SK-N-SH treated with all-trans-retinoic acid at 6 μM for 48 hours (cell line): ENCODE measurements at regions not wholly inside any gene's neighbourhood (a gene's known extent, or its start where the extent isn't known, plus 50 kb on each side); places are given as distances from the start of the nearest gene placed in this dataset.
"Not testable (repeated sequence)": the region's sequence is repeated elsewhere in the genome, so short reads cannot be mapped to it uniquely, and the experiment has no call there.

Experiments
- ATAC-seq: fragments of 200-7000 bp; cut with Tn5 transposase; 3 replicates; pipeline ENCODE4 v1.9.1; 2020; ENCODE audit warnings: mild to moderate bottlenecking, moderate library complexity
- ARNTL ChIP-seq: fragments of 450-650 bp; formaldehyde crosslinking; IDR thresholded peaks from 2 replicates; pipeline ENCODE4 v1.5.0; 2020; ENCODE audit warnings: low read depth, mild to moderate bottlenecking, moderate library complexity, borderline replicate concordance
- BACH2 ChIP-seq: fragments of 250-450 bp; sonication (Bioruptor Pico); IDR thresholded peaks from 2 replicates; pipeline ENCODE4 v1.9.0; 2021; ENCODE audit warnings: mild to moderate bottlenecking, borderline replicate concordance
- CREB5 ChIP-seq: fragments of 250-450 bp; sonication (Bioruptor Pico); IDR thresholded peaks from 2 replicates; pipeline ENCODE4 v1.5.1; 2020; ENCODE audit warnings: low read depth, mild to moderate bottlenecking, moderate library complexity
- CSDC2 ChIP-seq: fragments of 250-450 bp; sonication (Bioruptor Pico); IDR thresholded peaks from 2 replicates; pipeline ENCODE4 v1.5.0; 2020; ENCODE audit warnings: mild to moderate bottlenecking, moderate library complexity
- ESRRG ChIP-seq: fragments of 250-450 bp; sonication (Bioruptor Pico); IDR thresholded peaks from 2 replicates; pipeline ENCODE4 v1.6.1; 2021; ENCODE audit warnings: mild to moderate bottlenecking
- GLIS3 ChIP-seq: fragments of 250-450 bp; sonication (Bioruptor Pico); IDR thresholded peaks from 2 replicates; pipeline ENCODE4 v1.5.0; 2020; ENCODE audit warnings: mild to moderate bottlenecking, moderate library complexity
- ISL1 ChIP-seq: fragments of 250-450 bp; sonication (Bioruptor Pico); IDR thresholded peaks from 2 replicates; pipeline ENCODE4 v2.1.2; 2022; ENCODE audit warnings: mild to moderate bottlenecking, moderate library complexity
- OSR1 ChIP-seq: fragments of 250-450 bp; sonication (Bioruptor Pico); IDR thresholded peaks from 2 replicates; pipeline ENCODE4 v1.8.0; 2022; ENCODE audit warnings: moderate library complexity, mild to moderate bottlenecking, inconsistent platforms
- PATZ1 ChIP-seq: fragments of 250-450 bp; sonication (Bioruptor Pico); IDR thresholded peaks from 2 replicates; pipeline ENCODE4 v1.8.0; 2020; ENCODE audit warnings: mild to moderate bottlenecking, moderate library complexity, borderline replicate concordance
- PPARA ChIP-seq: fragments of 250-450 bp; sonication (Bioruptor Pico); IDR thresholded peaks from 2 replicates; pipeline ENCODE4 v1.5.0; 2020; ENCODE audit warnings: mild to moderate bottlenecking, borderline replicate concordance
- RARB ChIP-seq: fragments of 250-450 bp; sonication (Bioruptor Pico); IDR thresholded peaks from 2 replicates; pipeline ENCODE4 v1.8.0; 2021; ENCODE audit warnings: mild to moderate bottlenecking, moderate library complexity
- SNAI2 ChIP-seq: fragments of 250-450 bp; sonication (Bioruptor Pico); IDR thresholded peaks from 2 replicates; pipeline ENCODE4 v1.5.0; 2020; ENCODE audit warnings: mild to moderate bottlenecking, moderate library complexity
- TCF4 ChIP-seq: fragments of 250-450 bp; sonication (Bioruptor Pico); IDR thresholded peaks from 2 replicates; pipeline ENCODE4 v1.8.0; 2021; ENCODE audit warnings: mild to moderate bottlenecking, moderate library complexity, borderline replicate concordance
- TOX ChIP-seq: fragments of 250-450 bp; sonication (Bioruptor Pico); IDR thresholded peaks from 2 replicates; pipeline ENCODE4 v1.8.0; 2021; ENCODE audit warnings: mild to moderate bottlenecking, moderate library complexity, borderline replicate concordance
- ZC3H10 ChIP-seq: fragments of 250-450 bp; sonication (Bioruptor Pico); IDR thresholded peaks from 2 replicates; pipeline ENCODE4 v1.5.1; 2021; ENCODE audit warnings: mild to moderate bottlenecking, moderate library complexity
- ZFP3 ChIP-seq: fragments of 250-450 bp; sonication (Bioruptor Pico); IDR thresholded peaks from 2 replicates; pipeline ENCODE4 v1.5.0; 2020; ENCODE audit warnings: mild to moderate bottlenecking, moderate library complexity
- ZFP30 ChIP-seq: fragments of 450-650 bp; formaldehyde crosslinking; IDR thresholded peaks from 2 replicates; pipeline ENCODE4 v1.5.0; 2022; ENCODE audit warnings: mild to moderate bottlenecking, moderate library complexity
- ZNF565 ChIP-seq: fragments of 450-650 bp; formaldehyde crosslinking; conservative IDR thresholded peaks from 2 replicates; pipeline ENCODE4 v1.5.0; 2020; ENCODE audit warnings: low read depth, mild to moderate bottlenecking, moderate library complexity
- ZNF70 ChIP-seq: fragments of 450-650 bp; formaldehyde crosslinking; IDR thresholded peaks from 2 replicates; pipeline ENCODE4 v1.5.0; 2020; ENCODE audit warnings: mild to moderate bottlenecking, moderate library complexity
- TF ChIP-seq, protein P1 (sequence below): fragments of 250-450 bp; sonication (Bioruptor Pico); IDR thresholded peaks from 2 replicates; pipeline ENCODE4 v1.8.0; 2021; ENCODE audit warnings: low read depth, mild to moderate bottlenecking, moderate library complexity, borderline replicate concordance
- TF ChIP-seq, protein P2 (sequence below): fragments of 250-450 bp; sonication (Bioruptor Pico); IDR thresholded peaks from 2 replicates; pipeline ENCODE4 v1.5.1; 2021; ENCODE audit warnings: mild to moderate bottlenecking, moderate library complexity

DNA sequence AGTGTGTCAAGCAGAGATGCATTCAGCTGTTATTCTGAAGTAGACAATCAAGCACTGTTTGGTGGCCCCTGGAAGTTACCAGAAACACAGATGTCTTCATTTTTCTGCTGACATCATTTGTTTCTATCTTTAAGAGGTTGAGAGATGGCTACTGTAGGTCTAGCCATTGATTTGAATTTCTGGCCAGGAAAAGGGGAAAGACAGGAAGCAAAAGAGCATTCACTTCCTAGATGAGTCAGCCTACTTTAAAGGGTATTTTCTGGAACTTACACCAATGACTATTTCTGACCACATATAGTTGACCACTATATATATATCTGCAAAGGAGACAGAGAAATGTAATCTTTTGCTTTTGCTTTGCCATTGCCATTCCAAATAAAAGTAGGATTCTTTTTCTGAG, 900.1 kb upstream of the SOX11 start:
- TF ChIP-seq CREB5 (CRISPR knock-in tag): no peak
- TF ChIP-seq, protein P1, sequence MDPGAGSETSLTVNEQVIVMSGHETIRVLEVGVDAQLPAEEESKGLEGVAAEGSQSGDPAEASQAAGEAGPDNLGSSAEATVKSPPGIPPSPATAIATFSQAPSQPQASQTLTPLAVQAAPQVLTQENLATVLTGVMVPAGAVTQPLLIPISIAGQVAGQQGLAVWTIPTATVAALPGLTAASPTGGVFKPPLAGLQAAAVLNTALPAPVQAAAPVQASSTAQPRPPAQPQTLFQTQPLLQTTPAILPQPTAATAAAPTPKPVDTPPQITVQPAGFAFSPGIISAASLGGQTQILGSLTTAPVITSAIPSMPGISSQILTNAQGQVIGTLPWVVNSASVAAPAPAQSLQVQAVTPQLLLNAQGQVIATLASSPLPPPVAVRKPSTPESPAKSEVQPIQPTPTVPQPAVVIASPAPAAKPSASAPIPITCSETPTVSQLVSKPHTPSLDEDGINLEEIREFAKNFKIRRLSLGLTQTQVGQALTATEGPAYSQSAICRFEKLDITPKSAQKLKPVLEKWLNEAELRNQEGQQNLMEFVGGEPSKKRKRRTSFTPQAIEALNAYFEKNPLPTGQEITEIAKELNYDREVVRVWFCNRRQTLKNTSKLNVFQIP (CRISPR knock-in tag): no peak
- no peak for TF ChIP-seq ZC3H10 (CRISPR knock-in tag)
- no peak for ATAC-seq

- no peak for TF ChIP-seq PPARA
- TF ChIP-seq, protein P1 (CRISPR knock-in tag): no peak
- no peak for TF ChIP-seq CSDC2 (CRISPR knock-in tag)
- TF ChIP-seq CREB5 (CRISPR knock-in tag): no peak
- no peak for TF ChIP-seq BACH2 (CRISPR knock-in tag)
- no peak for TF ChIP-seq ESRRG
- TF ChIP-seq TOX (CRISPR knock-in tag): no peak
- no peak for TF ChIP-seq ISL1 (CRISPR knock-in tag)
- TF ChIP-seq PATZ1 (CRISPR knock-in tag): no peak
- TF ChIP-seq, all 23 proteins: peak for 0
- ATAC-seq: no peak
These were observed 888.8 kb upstream of the SOX11 start for GRCh38 chr2:4803396-4803795.

GRCh38 chr2:4814137-4814536, 878.0 kb upstream of the SOX11 start:
- not testable (repeated sequence) for ATAC-seq

GRCh38 chr2:4827836-4828235, 864.3 kb upstream of the SOX11 start:
- no peak for ATAC-seq
- TF ChIP-seq GLIS3 (CRISPR knock-in tag): no peak
- no peak for TF ChIP-seq ARNTL
- no peak for TF ChIP-seq SNAI2 (CRISPR knock-in tag)
- TF ChIP-seq ZFP30: no peak
- no peak for TF ChIP-seq BACH2 (CRISPR knock-in tag)
- no peak for TF ChIP-seq ZFP3 (CRISPR knock-in tag)
- no peak for TF ChIP-seq ZC3H10 (CRISPR knock-in tag)
- TF ChIP-seq, protein P1 (CRISPR knock-in tag): no peak
- TF ChIP-seq TCF4 (CRISPR knock-in tag): no peak
- TF ChIP-seq ESRRG: no peak
- no peak for TF ChIP-seq CREB5 (CRISPR knock-in tag)
- no peak for TF ChIP-seq RARB (CRISPR knock-in tag)
- TF ChIP-seq, protein P2, sequence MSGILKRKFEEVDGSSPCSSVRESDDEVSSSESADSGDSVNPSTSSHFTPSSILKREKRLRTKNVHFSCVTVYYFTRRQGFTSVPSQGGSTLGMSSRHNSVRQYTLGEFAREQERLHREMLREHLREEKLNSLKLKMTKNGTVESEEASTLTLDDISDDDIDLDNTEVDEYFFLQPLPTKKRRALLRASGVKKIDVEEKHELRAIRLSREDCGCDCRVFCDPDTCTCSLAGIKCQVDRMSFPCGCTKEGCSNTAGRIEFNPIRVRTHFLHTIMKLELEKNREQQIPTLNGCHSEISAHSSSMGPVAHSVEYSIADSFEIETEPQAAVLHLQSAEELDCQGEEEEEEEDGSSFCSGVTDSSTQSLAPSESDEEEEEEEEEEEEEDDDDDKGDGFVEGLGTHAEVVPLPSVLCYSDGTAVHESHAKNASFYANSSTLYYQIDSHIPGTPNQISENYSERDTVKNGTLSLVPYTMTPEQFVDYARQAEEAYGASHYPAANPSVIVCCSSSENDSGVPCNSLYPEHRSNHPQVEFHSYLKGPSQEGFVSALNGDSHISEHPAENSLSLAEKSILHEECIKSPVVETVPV: no peak
- no peak for TF ChIP-seq OSR1 (CRISPR knock-in tag)
- TF ChIP-seq TOX (CRISPR knock-in tag): no peak
- TF ChIP-seq CSDC2 (CRISPR knock-in tag): no peak
- TF ChIP-seq PATZ1 (CRISPR knock-in tag): no peak
- TF ChIP-seq ZNF70 (CRISPR knock-in tag): no peak
- TF ChIP-seq ISL1 (CRISPR knock-in tag): no peak
- no peak for TF ChIP-seq ZNF565 (CRISPR knock-in tag)
- TF ChIP-seq, all 23 proteins: peak for 0
